Mononuclear cell (primary cell): ENCODE measurements at regions not wholly inside any gene's neighbourhood (a gene's known extent, or its start where the extent isn't known, plus 50 kb on each side); places are given as distances from the start of the nearest gene placed in this dataset.

ENCODE experiments used
- H3K27me3 ChIP-seq: 2 replicates; pipeline ENCODE4 v1.6.0; 2011; ENCODE audit warnings: low read length, control low read depth; ENCODE audit not compliant: insufficient read depth
- H3K4me1 ChIP-seq: 2 replicates; pipeline ENCODE4 v1.5.1; 2011; ENCODE audit warnings: mild to moderate bottlenecking, low read length, control low read depth; ENCODE audit not compliant: insufficient read depth
- H3K4me3 ChIP-seq: 2 replicates; pipeline ENCODE4 v1.5.1; 2011; ENCODE audit warnings: mild to moderate bottlenecking, low read length, moderate library complexity
- H3K9me3 ChIP-seq: 2 replicates; pipeline ENCODE4 v1.5.1; 2011; ENCODE audit warnings: low read depth, mild to moderate bottlenecking, control low read depth, low read length

- no peaks in the 10 kb centered on the region for H3K27me3 ChIP-seq
Measured at GRCh38 chr11:79768343-79768742, 327.5 kb upstream of the TENM4 start.

GRCh38 chr11:79762279-79762921 is 321.6 kb upstream of the TENM4 start:
- H3K9me3 ChIP-seq = peaks cover 5% of the 10 kb centered on the region
- H3K27me3 ChIP-seq = no peaks in the 10 kb centered on the region
- H3K4me3 ChIP-seq = no peak overlapping the region
- no peaks in the 10 kb centered on the region for H3K4me1 ChIP-seq

More at GRCh38 chr11:79768343-79768742, 327.5 kb upstream of the TENM4 start:
- no peaks in the 10 kb centered on the region for H3K9me3 ChIP-seq
- H3K4me1 ChIP-seq = no peaks in the 10 kb centered on the region
- no peak overlapping the region for H3K4me3 ChIP-seq

- Histone ChIP-seq H3K27me3 (no peaks in the 10 kb centered on the region), H3K4me3 (no peak overlapping the region), H3K9me3 (peaks cover 5% of the 10 kb centered on the region), H3K4me1 (no peaks in the 10 kb centered on the region)
Measured at GRCh38 chr11:79758325-79758724, 317.5 kb upstream of the TENM4 start.

GRCh38 chr11:79747406-79747805 is 306.6 kb upstream of the TENM4 start:
- Histone ChIP-seq H3K9me3 (no peaks in the 10 kb centered on the region), H3K4me1 (no peaks in the 10 kb centered on the region), H3K27me3 (no peaks in the 10 kb centered on the region), H3K4me3 (no peak overlapping the region)

- Histone ChIP-seq H3K9me3 (no peaks in the 10 kb centered on the region), H3K27me3 (no peaks in the 10 kb centered on the region), H3K4me3 (no peak overlapping the region)
Measured at GRCh38 chr11:79744941-79745340, 304.1 kb upstream of the TENM4 start.

GRCh38 chr11:79742176-79742575 is 301.3 kb upstream of the TENM4 start:
- Histone ChIP-seq H3K9me3 (no peaks in the 10 kb centered on the region), H3K27me3 (no peaks in the 10 kb centered on the region), H3K4me1 (no peaks in the 10 kb centered on the region), H3K4me3 (no peak overlapping the region)

More at GRCh38 chr11:79744941-79745340, 304.1 kb upstream of the TENM4 start:
- H3K4me1 ChIP-seq = no peaks in the 10 kb centered on the region

- Histone ChIP-seq H3K4me1 (no peaks in the 10 kb centered on the region), H3K4me3 (no peak overlapping the region), H3K9me3 (no peaks in the 10 kb centered on the region), H3K27me3 (no peaks in the 10 kb centered on the region)
Measured at GRCh38 chr11:79739591-79739990, 298.8 kb upstream of the TENM4 start.

GRCh38 chr11:79727221-79727620 is 286.4 kb upstream of the TENM4 start:
- Histone ChIP-seq H3K27me3 (no peaks in the 10 kb centered on the region), H3K9me3 (no peaks in the 10 kb centered on the region), H3K4me3 (no peak overlapping the region), H3K4me1 (no peaks in the 10 kb centered on the region)

- H3K4me3 ChIP-seq = no peak overlapping the region
- H3K27me3 ChIP-seq = no peaks in the 10 kb centered on the region
- no peaks in the 10 kb centered on the region for H3K4me1 ChIP-seq
- no peaks in the 10 kb centered on the region for H3K9me3 ChIP-seq
Measured at GRCh38 chr11:79720115-79720514, 279.3 kb upstream of the TENM4 start.

- no peak overlapping the region for H3K4me3 ChIP-seq
- no peaks in the 10 kb centered on the region for H3K27me3 ChIP-seq
- H3K9me3 ChIP-seq = peaks cover 7% of the 10 kb centered on the region
- H3K4me1 ChIP-seq = no peaks in the 10 kb centered on the region
Measured at GRCh38 chr11:79708319-79708932, 267.6 kb upstream of the TENM4 start.

- no peaks in the 10 kb centered on the region for H3K4me1 ChIP-seq
- peaks cover 12% of the 10 kb centered on the region for H3K9me3 ChIP-seq
- no peak overlapping the region for H3K4me3 ChIP-seq
- H3K27me3 ChIP-seq = no peaks in the 10 kb centered on the region
Measured at GRCh38 chr11:79705648-79706047, 264.8 kb upstream of the TENM4 start.

- Histone ChIP-seq H3K9me3 (peaks cover 16% of the 10 kb centered on the region), H3K4me1 (no peaks in the 10 kb centered on the region), H3K4me3 (no peak overlapping the region), H3K27me3 (no peaks in the 10 kb centered on the region)
Measured at GRCh38 chr11:79702303-79702702, 261.5 kb upstream of the TENM4 start.

- H3K27me3 ChIP-seq = no peaks in the 10 kb centered on the region
- H3K4me1 ChIP-seq = no peaks in the 10 kb centered on the region
- H3K4me3 ChIP-seq = no peak overlapping the region
- H3K9me3 ChIP-seq = peaks cover 16% of the 10 kb centered on the region
Measured at GRCh38 chr11:79699246-79699645, 258.4 kb upstream of the TENM4 start.

- H3K4me1 ChIP-seq = no peaks in the 10 kb centered on the region
- H3K9me3 ChIP-seq = peaks cover 13% of the 10 kb centered on the region
- H3K27me3 ChIP-seq = no peaks in the 10 kb centered on the region
- no peak overlapping the region for H3K4me3 ChIP-seq
Measured at GRCh38 chr11:79697905-79698304, 257.1 kb upstream of the TENM4 start.

- Histone ChIP-seq H3K27me3 (no peaks in the 10 kb centered on the region), H3K4me3 (no peak overlapping the region), H3K9me3 (peaks cover 2% of the 10 kb centered on the region), H3K4me1 (no peaks in the 10 kb centered on the region)
Measured at GRCh38 chr11:79694368-79694767, 253.5 kb upstream of the TENM4 start.

GRCh38 chr11:79691445-79691844 is 250.6 kb upstream of the TENM4 start:
- no peaks in the 10 kb centered on the region for H3K4me1 ChIP-seq
- H3K4me3 ChIP-seq = no peak overlapping the region
- H3K27me3 ChIP-seq = no peaks in the 10 kb centered on the region
- no peaks in the 10 kb centered on the region for H3K9me3 ChIP-seq
